Endothelial cell of umbilical vein (primary cell): ENCODE measurements at regions not wholly inside any gene's neighbourhood (a gene's known extent, or its start where the extent isn't known, plus 50 kb on each side); places are given as distances from the start of the nearest gene placed in this dataset.

Source experiments
- BruUV-seq: library from RNA; stranded (reverse); fragments of 400-500 nt; replicated peaks from 2 replicates; lab custom pipeline; 2021; lab: Mats Ljungman, UMichigan
- CTCF ChIA-PET: fragments of 300-600, 350-600 bp; sonication (Branson Sonifier 250); formaldehyde crosslinking; loops from one replicate; lab custom pipeline; 2021; ENCODE audit warnings: antibody characterized with exemption, inconsistent platforms; lab: Charles Lee
- POLR2A ChIA-PET: fragments of 300-600, 350-600 bp; sonication (Branson Sonifier 250); formaldehyde crosslinking; loops from one replicate; lab custom pipeline; 2021; ENCODE audit warnings: antibody characterized with exemption, inconsistent platforms; lab: Charles Lee
- DNase-seq: peaks from one replicate; pipeline ENCODE4 v3.0.0-alpha.2; 2011; ENCODE audit warnings: low read depth, low spot score
- FAIRE-seq: peaks from 2 replicates; lab custom pipeline; 2011; peaks lifted over from hg19 to GRCh38; lab: Jason Lieb, UNC
- H2AFZ ChIP-seq: 2 replicates; pipeline ENCODE4 v1.6.0; 2012; ENCODE audit warnings: low read depth, low read length, control low read depth, inconsistent platforms
- H3K27ac ChIP-seq: 2 replicates; pipeline ENCODE4 v1.5.1; 2011; ENCODE audit warnings: low read depth, mild to moderate bottlenecking, control low read depth, low read length, moderate library complexity; ENCODE audit not compliant: insufficient read depth
- H3K27me3 ChIP-seq, 2 experiments: 2 replicates each; pipeline versions ENCODE4 v1.6.0 to v1.6.1; 2011; ENCODE audit warnings: low read length in 2 of 2, mixed read lengths in 1 of 2; ENCODE audit not compliant: control insufficient read depth in 2 of 2, insufficient read depth in 2 of 2
- H3K36me3 ChIP-seq, 2 experiments: 2 replicates in 1 of 2; 3 replicates in 1 of 2; pipeline ENCODE4 v1.5.1; 2011; ENCODE audit warnings: low read length in 2 of 2, mild to moderate bottlenecking in 1 of 2, moderate library complexity in 1 of 2; ENCODE audit not compliant: control insufficient read depth in 2 of 2, insufficient read depth in 2 of 2; ENCODE audit errors: extremely low read depth in 1 of 2
- H3K4me1 ChIP-seq: 3 replicates; pipeline ENCODE4 v1.5.1; 2011; ENCODE audit warnings: mild to moderate bottlenecking, low read length; ENCODE audit not compliant: control insufficient read depth, insufficient read depth; ENCODE audit errors: extremely low read depth
- H3K4me2 ChIP-seq: 2 replicates; pipeline ENCODE4 v1.6.1; 2011; ENCODE audit warnings: low read length, control low read depth, mixed read lengths; ENCODE audit not compliant: insufficient read depth
- H3K4me3 ChIP-seq, 3 experiments: fragments of 200-600 bp in 1 of 3; sonication (generic), shearing (Covaris generic) in 1 of 3; replicated peaks in 1 of 3; 2 replicates each; pipeline ENCODE4 v1.5.1; 2011 to 2016; ENCODE audit warnings: control low read depth in 3 of 3, low read length in 3 of 3, mild to moderate bottlenecking in 2 of 3, inconsistent platforms in 1 of 3, low read depth in 1 of 3, moderate library complexity in 1 of 3; ENCODE audit not compliant: insufficient read depth in 1 of 3
- H3K79me2 ChIP-seq: 2 replicates; pipeline ENCODE4 v1.6.0; 2012; ENCODE audit warnings: low read length, inconsistent platforms; ENCODE audit not compliant: control insufficient read depth, insufficient read depth
- H3K9ac ChIP-seq: replicated peaks from 2 replicates; pipeline ENCODE3; 2011; ENCODE audit warnings: low read length, control low read depth; ENCODE audit not compliant: insufficient read depth; ENCODE audit errors: extremely low read depth
- H3K9me1 ChIP-seq: replicated peaks from 3 replicates; pipeline ENCODE4 v1.6.0; 2011; ENCODE audit warnings: mild to moderate bottlenecking, low read length; ENCODE audit not compliant: control insufficient read depth, insufficient read depth; ENCODE audit errors: extremely low read depth
- H3K9me3 ChIP-seq: replicated peaks from 2 replicates; pipeline ENCODE4 v1.5.1; 2012; ENCODE audit warnings: low read length, inconsistent platforms; ENCODE audit not compliant: control insufficient read depth, insufficient read depth
- H4K20me1 ChIP-seq: replicated peaks from 2 replicates; pipeline ENCODE3; 2011; ENCODE audit warnings: mild to moderate bottlenecking, low read length; ENCODE audit not compliant: control insufficient read depth, insufficient read depth; ENCODE audit errors: extremely low read depth
- CTCF ChIP-seq, 2 donors: IDR thresholded peaks; 1 replicate in 1 of 2; 2 replicates in 1 of 2; pipeline ENCODE4 v1.5.1; 2011; ENCODE audit warnings: low read length in 2 of 2, mild to moderate bottlenecking in 2 of 2, moderate library complexity in 2 of 2, control low read depth in 1 of 2, inconsistent platforms in 1 of 2, low read depth in 1 of 2; ENCODE audit not compliant: insufficient read depth in 1 of 2; ENCODE audit errors: extremely low read depth in 1 of 2
- EZH2 ChIP-seq: IDR thresholded peaks from 2 replicates; pipeline ENCODE4 v1.6.1; 2012; ENCODE audit warnings: borderline replicate concordance, low read depth, mild to moderate bottlenecking, moderate library complexity, low read length, inconsistent platforms; ENCODE audit not compliant: severe bottlenecking
- FOS ChIP-seq: IDR thresholded peaks from 2 replicates; pipeline ENCODE4 v1.6.1; 2011; ENCODE audit warnings: mild to moderate bottlenecking, low read length, moderate library complexity, borderline replicate concordance; ENCODE audit not compliant: insufficient read depth
- GATA2 ChIP-seq: IDR thresholded peaks from 2 replicates; pipeline ENCODE4 v1.7.0; 2011; ENCODE audit warnings: low read depth, mild to moderate bottlenecking, moderate library complexity, mixed read lengths, low read length; ENCODE audit not compliant: insufficient read length, insufficient read depth
- JUN ChIP-seq: IDR thresholded peaks from 2 replicates; pipeline ENCODE4 v1.6.1; 2011; ENCODE audit warnings: borderline replicate concordance, low read depth; ENCODE audit not compliant: insufficient read length, insufficient read depth
- MAX ChIP-seq: IDR thresholded peaks from 2 replicates; pipeline ENCODE4 v1.6.1; 2011; ENCODE audit not compliant: insufficient read depth, insufficient read length
- MYC ChIP-seq: IDR thresholded peaks from one replicate; pipeline ENCODE4 v1.6.1; 2011; ENCODE audit warnings: mild to moderate bottlenecking, low read depth, low read length
- POLR2A ChIP-seq: IDR thresholded peaks from 2 replicates; pipeline ENCODE4 v1.6.1; 2012; ENCODE audit warnings: low read depth, mild to moderate bottlenecking, control low read depth, low read length
- POLR2AphosphoS5 ChIP-seq: IDR thresholded peaks from 2 replicates; pipeline ENCODE4 v1.6.1; 2012; ENCODE audit warnings: low read depth, mild to moderate bottlenecking, control low read depth, low read length, moderate library complexity; ENCODE audit not compliant: insufficient read depth
- dilution Hi-C: fragments of 300-500 bp; cut with MboI; formaldehyde crosslinking; loops from one replicate; pipeline ENCODE4 v1.15.0; 2019; ENCODE audit warnings: low sequenced_read_pairs; ENCODE audit not compliant: extremely low pct_ligation_motif_present
- intact Hi-C: fragments of 100-400 bp; cut with micrococcal nuclease; formaldehyde crosslinking; loops from one replicate; pipeline ENCODE4 v1.10.0; 2022

GRCh38 chr1:8244304-8244703, 73.6 kb upstream of the SLC45A1 start:
- FAIRE-seq, result no peak
- H3K4me2 ChIP-seq, result no peak overlapping the region
- dilution Hi-C loops (no loop called here), intact Hi-C loops (no loop called here)
- no TSS peak for BruUV-seq
- peaks cover 9% of the 10 kb centered on the region for H3K4me1 ChIP-seq
- H2AFZ ChIP-seq, result no peak overlapping the region
- no peaks in the 10 kb centered on the region for H3K9me3 ChIP-seq
- no peaks in the 10 kb centered on the region for H3K79me2 ChIP-seq
- DNase-seq, result no peak
- no peak overlapping the region for H3K4me3 ChIP-seq
- no peaks in the 10 kb centered on the region for H3K27me3 ChIP-seq
- TF ChIP-seq MYC (no peak), FOS (no peak), POLR2A (no peak), GATA2 (no peak), JUN (no peak), EZH2 (no peak), POLR2AphosphoS5 (no peak), CTCF (IDR thresholded peaks at IDR 0.05; ENCODE audit: extremely low read depth in 1 of 2, insufficient read depth in 1 of 2, low read depth in 1 of 2, low read length in 2 of 2) (no peak), MAX (no peak)
- ChIA-PET POLR2A (no interaction called here), CTCF (no interaction called here)
- no peak overlapping the region for H3K9ac ChIP-seq
- no peak overlapping the region for H3K27ac ChIP-seq
- no peaks in the 10 kb centered on the region for H3K9me1 ChIP-seq
- H4K20me1 ChIP-seq, result no peaks in the 10 kb centered on the region
- H3K36me3 ChIP-seq, result no peaks in the 10 kb centered on the region
